ENCODE measurements at regions not wholly inside any gene's neighbourhood (a gene's known extent, or its start where the extent isn't known, plus 50 kb on each side); places are given as distances from the start of the nearest gene placed in this dataset.

DNA sequence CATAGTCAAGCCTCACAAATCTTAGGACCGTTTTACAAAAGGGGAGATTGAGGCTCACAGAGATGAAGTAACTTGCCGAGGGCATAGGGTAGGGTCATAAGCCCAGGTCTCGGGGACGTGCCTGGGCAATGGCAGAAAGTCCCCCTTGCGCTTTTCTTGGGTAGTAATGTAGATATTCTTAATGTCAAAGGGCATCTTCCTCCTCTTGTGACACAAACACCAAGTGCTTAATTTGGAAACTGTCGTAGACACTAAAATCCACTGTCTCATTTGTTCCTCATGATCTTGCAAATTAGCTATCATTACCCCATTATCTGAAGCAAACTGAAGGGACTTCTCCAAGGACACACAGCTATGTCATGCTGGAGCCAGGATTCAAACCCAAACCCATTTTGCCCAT lies 180.8 kb downstream of the GAS1 start:
- Histone ChIP-seq H3K27me3 (no peaks in the 10 kb centered on the region), H3K9me3 (no peaks in the 10 kb centered on the region), H3K27ac (no peak overlapping the region), H3K36me3 (ENCODE audit: low read depth, missing control alignments) (no peaks in the 10 kb centered on the region), H3K4me1 (no peaks in the 10 kb centered on the region), H3K4me3 (no peak overlapping the region)
- no peak for DNase-seq
- intact Hi-C loops (cut with DNase I; ENCODE audit: low total_unique reads), result no loop called here
- no peak for TF ChIP-seq POLR2A (IDR thresholded peaks at IDR 0.05)
- TF ChIP-seq, protein P1, sequence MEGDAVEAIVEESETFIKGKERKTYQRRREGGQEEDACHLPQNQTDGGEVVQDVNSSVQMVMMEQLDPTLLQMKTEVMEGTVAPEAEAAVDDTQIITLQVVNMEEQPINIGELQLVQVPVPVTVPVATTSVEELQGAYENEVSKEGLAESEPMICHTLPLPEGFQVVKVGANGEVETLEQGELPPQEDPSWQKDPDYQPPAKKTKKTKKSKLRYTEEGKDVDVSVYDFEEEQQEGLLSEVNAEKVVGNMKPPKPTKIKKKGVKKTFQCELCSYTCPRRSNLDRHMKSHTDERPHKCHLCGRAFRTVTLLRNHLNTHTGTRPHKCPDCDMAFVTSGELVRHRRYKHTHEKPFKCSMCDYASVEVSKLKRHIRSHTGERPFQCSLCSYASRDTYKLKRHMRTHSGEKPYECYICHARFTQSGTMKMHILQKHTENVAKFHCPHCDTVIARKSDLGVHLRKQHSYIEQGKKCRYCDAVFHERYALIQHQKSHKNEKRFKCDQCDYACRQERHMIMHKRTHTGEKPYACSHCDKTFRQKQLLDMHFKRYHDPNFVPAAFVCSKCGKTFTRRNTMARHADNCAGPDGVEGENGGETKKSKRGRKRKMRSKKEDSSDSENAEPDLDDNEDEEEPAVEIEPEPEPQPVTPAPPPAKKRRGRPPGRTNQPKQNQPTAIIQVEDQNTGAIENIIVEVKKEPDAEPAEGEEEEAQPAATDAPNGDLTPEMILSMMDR (IDR thresholded peaks at IDR 0.05), result no peak
- 85 to 94% methylated on average over 6 of the region's 6 CpGs for WGBS, 2 donors

DNA sequence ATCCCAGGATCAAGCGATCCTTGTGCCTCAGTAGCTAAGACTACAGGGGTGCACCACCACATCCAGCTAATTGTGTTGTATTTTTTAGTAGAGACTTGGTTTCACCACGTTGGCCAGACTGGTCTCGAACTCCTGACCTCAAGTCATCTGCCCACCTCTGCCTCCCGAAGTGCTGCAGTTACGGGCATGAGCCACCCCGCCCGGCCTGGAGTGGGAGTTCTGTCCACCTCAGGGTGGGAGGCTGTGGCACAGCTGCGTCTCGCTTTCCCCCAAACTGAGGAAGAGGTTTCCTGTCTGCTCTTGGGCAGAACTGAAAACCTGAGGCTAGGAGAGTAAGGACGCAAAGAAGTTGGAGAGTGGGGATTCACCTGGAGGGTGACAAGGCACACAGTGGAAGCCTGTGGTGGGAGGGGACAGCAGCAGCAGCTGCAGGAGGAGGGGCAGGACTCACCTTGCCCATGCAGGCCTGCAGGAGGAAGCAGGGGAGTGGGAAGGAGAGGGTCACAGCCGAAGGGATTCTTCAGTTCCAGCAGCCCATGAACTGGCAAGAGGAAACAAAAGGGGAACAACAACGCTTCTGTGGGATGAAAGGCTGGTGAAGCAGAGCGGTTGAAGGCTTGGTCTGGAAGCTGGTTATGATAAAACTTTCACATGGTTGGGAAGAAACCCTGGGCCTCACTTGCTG lies 181.4 kb downstream of the GAS1 start:
- Histone ChIP-seq H3K27me3 (no peaks in the 10 kb centered on the region), H3K4me3 (no peak overlapping the region), H3K36me3 (ENCODE audit: low read depth, missing control alignments) (no peaks in the 10 kb centered on the region), H3K27ac (no peak overlapping the region), H3K4me1 (no peaks in the 10 kb centered on the region), H3K9me3 (no peaks in the 10 kb centered on the region)
- intact Hi-C loops (cut with DNase I; ENCODE audit: low total_unique reads), result no loop called here
- TF ChIP-seq POLR2A (IDR thresholded peaks at IDR 0.05), result no peak
- TF ChIP-seq, protein P1 (IDR thresholded peaks at IDR 0.05), result no peak
- no peak for DNase-seq
- 82 to 88% methylated on average over 13 of the region's 13 CpGs for WGBS, 2 donors

DNA sequence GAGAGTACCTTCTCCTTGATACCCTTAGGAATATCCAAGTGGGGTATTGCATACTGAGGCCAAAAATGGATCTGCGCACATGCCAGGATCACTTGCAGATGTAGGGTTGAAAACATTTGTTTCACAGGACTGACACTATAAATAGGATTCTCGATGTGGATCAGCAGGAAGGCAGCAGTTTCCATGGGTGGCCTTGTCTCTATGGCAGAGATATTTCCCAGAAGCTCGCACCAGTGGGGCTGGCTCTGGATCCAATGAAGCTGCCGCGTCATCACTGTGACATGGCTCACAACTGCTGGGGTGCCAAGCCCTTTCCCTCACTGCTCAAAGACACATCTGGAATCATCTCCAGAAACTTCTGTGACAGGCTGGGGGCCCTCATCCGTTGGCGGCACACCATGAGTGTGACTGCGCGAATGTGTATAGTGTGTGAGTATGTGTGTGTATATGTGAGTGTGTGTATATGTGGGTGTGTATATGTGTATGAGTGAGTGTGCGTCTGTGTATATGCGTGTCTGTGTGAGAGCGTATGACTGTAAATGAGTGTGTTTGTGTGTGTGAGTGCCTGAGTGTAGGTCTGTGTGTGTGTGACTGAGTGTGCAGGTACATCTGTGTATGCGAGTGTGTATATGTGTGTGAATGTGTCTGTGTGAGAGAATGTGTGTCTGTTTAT lies 182.5 kb downstream of the GAS1 start:
- H3K27ac ChIP-seq, result no peak overlapping the region
- intact Hi-C loops (cut with DNase I; ENCODE audit: low total_unique reads), result no loop called here
- H3K9me3 ChIP-seq, result no peaks in the 10 kb centered on the region
- TF ChIP-seq, protein P1 (IDR thresholded peaks at IDR 0.05), result no peak
- no peak for TF ChIP-seq POLR2A (IDR thresholded peaks at IDR 0.05)
- DNase-seq, result no peak
- no peaks in the 10 kb centered on the region for H3K36me3 ChIP-seq (ENCODE audit: low read depth, missing control alignments)
- H3K4me3 ChIP-seq, result no peak overlapping the region
- no peaks in the 10 kb centered on the region for H3K27me3 ChIP-seq
- 90 to 91% methylated on average over 13 of the region's 13 CpGs for WGBS, 2 donors
- no peaks in the 10 kb centered on the region for H3K4me1 ChIP-seq

DNA sequence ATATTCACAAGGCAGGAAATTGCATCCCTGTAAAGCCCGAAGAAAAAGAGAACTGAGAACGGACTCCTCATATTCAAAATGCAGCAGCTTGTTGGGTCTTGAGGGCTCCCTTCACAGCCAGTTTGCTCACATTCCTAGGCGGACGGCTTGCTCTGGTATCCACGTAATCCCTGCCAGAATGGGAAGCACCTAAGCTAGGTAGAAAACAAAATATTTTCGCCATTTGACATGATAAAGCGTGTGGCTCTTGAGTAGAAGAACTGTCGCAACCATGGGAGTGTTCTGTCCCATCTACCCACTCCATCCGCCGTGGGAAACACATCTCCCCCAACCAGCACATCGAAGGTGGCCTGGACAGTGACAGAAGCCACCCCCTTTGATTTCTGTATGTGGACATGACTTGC lies 183.1 kb downstream of the GAS1 start:
- WGBS, 2 donors, result 90 to 93% methylated on average over 11 of the region's 11 CpGs
- H3K4me1 ChIP-seq, result no peaks in the 10 kb centered on the region
- TF ChIP-seq POLR2A (IDR thresholded peaks at IDR 0.05), result no peak
- TF ChIP-seq, protein P1 (IDR thresholded peaks at IDR 0.05), result no peak
- H3K27ac ChIP-seq, result no peak overlapping the region
- H3K27me3 ChIP-seq, result no peaks in the 10 kb centered on the region
- no peak for DNase-seq
- no peaks in the 10 kb centered on the region for H3K36me3 ChIP-seq (ENCODE audit: low read depth, missing control alignments)
- intact Hi-C loops (cut with DNase I; ENCODE audit: low total_unique reads), result no loop called here
- no peak overlapping the region for H3K4me3 ChIP-seq
- no peaks in the 10 kb centered on the region for H3K9me3 ChIP-seq

DNA sequence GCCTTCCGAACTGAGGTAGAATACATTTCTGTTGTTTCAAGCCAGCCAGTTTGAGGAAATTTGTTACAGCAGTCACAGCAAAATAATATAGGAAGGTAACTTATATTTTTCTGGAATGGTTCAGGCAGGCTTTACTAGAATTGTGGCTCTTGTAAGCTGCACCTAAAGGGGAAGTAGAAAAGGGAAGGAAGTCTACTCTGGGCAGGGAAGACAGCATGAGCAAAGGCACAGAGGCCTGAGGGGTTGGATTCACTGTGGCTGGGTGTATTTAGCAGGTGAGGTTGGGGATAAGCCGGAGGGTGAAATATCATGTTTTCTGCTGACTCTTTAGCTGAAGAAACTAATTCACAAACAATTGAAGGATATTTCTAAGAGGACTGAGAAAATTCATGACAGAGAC lies 183.5 kb downstream of the GAS1 start:
- H3K36me3 ChIP-seq (ENCODE audit: low read depth, missing control alignments), result no peaks in the 10 kb centered on the region
- no peak overlapping the region for H3K4me3 ChIP-seq
- 94 to 95% methylated on average over 2 of the region's 2 CpGs for WGBS, 2 donors
- intact Hi-C loops (cut with DNase I; ENCODE audit: low total_unique reads), result no loop called here
- TF ChIP-seq POLR2A (IDR thresholded peaks at IDR 0.05), result no peak
- TF ChIP-seq, protein P1 (IDR thresholded peaks at IDR 0.05), result no peak
- DNase-seq, result no peak
- no peaks in the 10 kb centered on the region for H3K4me1 ChIP-seq
- H3K27me3 ChIP-seq, result no peaks in the 10 kb centered on the region
- no peak overlapping the region for H3K27ac ChIP-seq
- no peaks in the 10 kb centered on the region for H3K9me3 ChIP-seq
